Nephron (organoid): ENCODE measurements at regions not wholly inside any gene's neighbourhood (a gene's known extent, or its start where the extent isn't known, plus 50 kb on each side); places are given as distances from the start of the nearest gene placed in this dataset.
A peak's percentile ranks its signal among the peaks of the same experiment; 100 is the strongest.

Experiments
- H3K27ac Mint-ChIP-seq, 3 experiments: 2 replicates each; pipeline ENCODE4 v1.8.0; 2020; ENCODE audit warnings: mixed read lengths in 3 of 3, mild to moderate bottlenecking in 2 of 3, moderate library complexity in 1 of 3
- H3K27me3 Mint-ChIP-seq: 2 replicates; pipeline ENCODE4 v1.8.0; 2021; ENCODE audit warnings: low read depth, mild to moderate bottlenecking, moderate library complexity, mixed read lengths
- H3K36me3 Mint-ChIP-seq: 2 replicates; pipeline ENCODE4 v1.8.0; 2020; ENCODE audit warnings: low read depth, mixed read lengths
- H3K4me1 Mint-ChIP-seq: 2 replicates; pipeline ENCODE4 v1.8.0; 2020; ENCODE audit warnings: mixed read lengths
- H3K4me3 Mint-ChIP-seq, 3 experiments: 2 replicates each; pipeline ENCODE4 v1.8.0; 2020; ENCODE audit warnings: mild to moderate bottlenecking in 3 of 3, mixed read lengths in 3 of 3, moderate library complexity in 2 of 3
- H3K9me3 Mint-ChIP-seq: 2 replicates; pipeline ENCODE4 v1.8.0; 2020; ENCODE audit warnings: mixed read lengths
- TF ChIP-seq, protein P1 (sequence below), 3 experiments: fragments of 200-600 bp; sonication (generic); IDR thresholded peaks; one replicate each; pipeline ENCODE4 v1.5.0; 2021; ENCODE audit warnings: antibody characterized with exemption in 3 of 3; ENCODE audit not compliant: unreplicated experiment in 3 of 3

- H3K4me3 Mint-ChIP-seq = no peak overlapping the region
- H3K4me1 Mint-ChIP-seq = no peaks in the 10 kb centered on the region
- no peaks in the 10 kb centered on the region for H3K27me3 Mint-ChIP-seq
- H3K27ac Mint-ChIP-seq = no peak overlapping the region
- H3K36me3 Mint-ChIP-seq = no peaks in the 10 kb centered on the region
- no peaks in the 10 kb centered on the region for H3K9me3 Mint-ChIP-seq
- TF ChIP-seq, protein P1, sequence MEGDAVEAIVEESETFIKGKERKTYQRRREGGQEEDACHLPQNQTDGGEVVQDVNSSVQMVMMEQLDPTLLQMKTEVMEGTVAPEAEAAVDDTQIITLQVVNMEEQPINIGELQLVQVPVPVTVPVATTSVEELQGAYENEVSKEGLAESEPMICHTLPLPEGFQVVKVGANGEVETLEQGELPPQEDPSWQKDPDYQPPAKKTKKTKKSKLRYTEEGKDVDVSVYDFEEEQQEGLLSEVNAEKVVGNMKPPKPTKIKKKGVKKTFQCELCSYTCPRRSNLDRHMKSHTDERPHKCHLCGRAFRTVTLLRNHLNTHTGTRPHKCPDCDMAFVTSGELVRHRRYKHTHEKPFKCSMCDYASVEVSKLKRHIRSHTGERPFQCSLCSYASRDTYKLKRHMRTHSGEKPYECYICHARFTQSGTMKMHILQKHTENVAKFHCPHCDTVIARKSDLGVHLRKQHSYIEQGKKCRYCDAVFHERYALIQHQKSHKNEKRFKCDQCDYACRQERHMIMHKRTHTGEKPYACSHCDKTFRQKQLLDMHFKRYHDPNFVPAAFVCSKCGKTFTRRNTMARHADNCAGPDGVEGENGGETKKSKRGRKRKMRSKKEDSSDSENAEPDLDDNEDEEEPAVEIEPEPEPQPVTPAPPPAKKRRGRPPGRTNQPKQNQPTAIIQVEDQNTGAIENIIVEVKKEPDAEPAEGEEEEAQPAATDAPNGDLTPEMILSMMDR (IDR thresholded peaks at IDR 0.05; ENCODE audit: unreplicated experiment in 3 of 3) = no peak
These were observed 663.5 kb upstream of the SEMA3D start for GRCh38 chr7:85850381-85850780.

DNA sequence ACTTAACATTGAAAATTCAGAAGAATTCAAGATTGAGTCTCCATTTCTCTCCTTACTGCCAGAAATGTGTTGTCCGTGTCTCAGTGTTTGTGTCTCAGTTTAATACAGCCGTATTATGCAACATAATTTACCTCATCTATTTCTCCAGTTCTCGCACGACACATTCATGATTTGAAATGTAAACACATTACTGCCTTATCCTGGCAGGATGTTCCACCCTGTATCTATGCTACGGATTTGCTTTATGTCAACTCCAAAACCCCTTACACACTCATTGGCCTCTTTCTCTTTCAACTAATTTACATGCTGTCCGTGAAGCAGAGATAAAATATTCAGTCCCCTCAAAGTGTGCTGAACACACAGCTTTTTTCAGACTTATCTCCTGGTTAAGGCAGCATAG lies 653.7 kb upstream of the SEMA3D start:
- Mint-ChIP-seq H3K36me3 (no peaks in the 10 kb centered on the region), H3K4me1 (no peaks in the 10 kb centered on the region), H3K9me3 (peaks cover 5% of the 10 kb centered on the region), H3K27me3 (no peaks in the 10 kb centered on the region), H3K27ac (no peak overlapping the region), H3K4me3 (no peak overlapping the region)
- TF ChIP-seq, protein P1 (IDR thresholded peaks at IDR 0.05; ENCODE audit: unreplicated experiment in 3 of 3) = no peak

DNA sequence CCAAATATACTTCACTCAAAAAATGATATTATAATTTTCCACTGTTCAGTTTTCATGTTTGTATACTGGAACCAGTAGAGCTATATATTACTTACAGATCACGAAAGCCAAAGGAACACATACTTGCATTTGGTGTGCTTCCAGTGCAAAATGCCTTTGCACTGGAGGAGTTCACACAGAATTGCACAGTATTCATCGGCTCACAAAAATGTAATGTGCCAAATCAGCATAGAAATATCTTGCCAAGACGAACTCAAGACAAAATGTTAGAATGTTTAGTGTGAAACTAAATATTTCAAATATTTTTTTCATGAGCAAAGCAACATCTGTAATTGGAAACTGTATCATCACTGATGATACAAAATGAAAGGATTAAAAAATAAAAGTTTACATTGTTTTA lies 646.2 kb upstream of the SEMA3D start:
- peaks cover 9% of the 10 kb centered on the region for H3K4me1 Mint-ChIP-seq
- no peak overlapping the region for H3K27ac Mint-ChIP-seq
- TF ChIP-seq, protein P1 (IDR thresholded peaks at IDR 0.05; ENCODE audit: unreplicated experiment in 3 of 3) = no peak
- H3K36me3 Mint-ChIP-seq = no peaks in the 10 kb centered on the region
- no peak overlapping the region for H3K4me3 Mint-ChIP-seq
- no peaks in the 10 kb centered on the region for H3K27me3 Mint-ChIP-seq
- H3K9me3 Mint-ChIP-seq = no peaks in the 10 kb centered on the region

DNA sequence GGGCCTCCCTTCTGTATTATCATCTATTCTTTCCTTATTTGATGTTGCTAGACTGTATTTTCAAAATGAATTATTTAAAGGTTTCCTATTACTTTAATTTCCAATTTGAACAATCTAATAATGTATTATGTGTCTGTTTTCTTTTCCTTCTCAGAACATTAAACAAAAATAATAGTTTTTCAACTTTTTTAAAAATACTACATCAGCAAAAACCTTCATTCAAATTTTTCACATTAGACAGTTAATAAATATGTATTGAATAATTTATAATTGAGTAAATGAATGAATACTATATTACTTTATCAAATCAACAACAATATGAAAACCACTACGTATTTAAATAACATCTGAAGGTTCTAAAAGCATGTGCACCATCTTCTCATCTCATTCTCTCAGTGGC lies 644.1 kb upstream of the SEMA3D start:
- TF ChIP-seq, protein P1 (IDR thresholded peaks at IDR 0.05; ENCODE audit: unreplicated experiment in 3 of 3) = no peak
- Mint-ChIP-seq H3K27ac (no peak overlapping the region), H3K27me3 (no peaks in the 10 kb centered on the region), H3K36me3 (no peaks in the 10 kb centered on the region), H3K9me3 (no peaks in the 10 kb centered on the region), H3K4me3 (no peak overlapping the region), H3K4me1 (peaks cover 9% of the 10 kb centered on the region)

GRCh38 chr7:85829817-85830432 lies 643.1 kb upstream of the SEMA3D start:
- TF ChIP-seq, protein P1 (IDR thresholded peaks at IDR 0.05; ENCODE audit: unreplicated experiment in 3 of 3) = peak; percentile 52 to 69 (median 61)
- Mint-ChIP-seq H3K4me1 (peaks cover 9% of the 10 kb centered on the region), H3K9me3 (no peaks in the 10 kb centered on the region), H3K4me3 (no peak overlapping the region), H3K27me3 (no peaks in the 10 kb centered on the region), H3K27ac (peak overlapping the region in 2 of 3 experiments; percentile 55 to 89), H3K36me3 (no peaks in the 10 kb centered on the region)

- Mint-ChIP-seq H3K36me3 (no peaks in the 10 kb centered on the region), H3K27ac (no peak overlapping the region), H3K4me1 (peaks cover 9% of the 10 kb centered on the region), H3K9me3 (no peaks in the 10 kb centered on the region), H3K4me3 (no peak overlapping the region), H3K27me3 (no peaks in the 10 kb centered on the region)
- TF ChIP-seq, protein P1 (IDR thresholded peaks at IDR 0.05; ENCODE audit: unreplicated experiment in 3 of 3) = no peak
These were observed 642.3 kb upstream of the SEMA3D start for GRCh38 chr7:85829176-85829575.
